Epidermal melanocyte (primary cell): ENCODE measurements at regions not wholly inside any gene's neighbourhood (a gene's known extent, or its start where the extent isn't known, plus 50 kb on each side); places are given as distances from the start of the nearest gene placed in this dataset.

Experiments
- DNase-seq: peaks from one replicate; pipeline ENCODE4 v3.0.0; 2011; ENCODE audit warnings: low spot score; ENCODE audit not compliant: insufficient read length

- DNase-seq = no peak
These were observed 201.5 kb upstream of the MVB12B start for GRCh38 chr9:126125177-126125576.

GRCh38 chr9:126125577-126125976 lies 201.1 kb upstream of the MVB12B start:
- DNase-seq = no peak

GRCh38 chr9:126125992-126126409 lies 200.6 kb upstream of the MVB12B start:
- DNase-seq = no peak

GRCh38 chr9:126126807-126127206 lies 199.8 kb upstream of the MVB12B start:
- no peak for DNase-seq

DNA sequence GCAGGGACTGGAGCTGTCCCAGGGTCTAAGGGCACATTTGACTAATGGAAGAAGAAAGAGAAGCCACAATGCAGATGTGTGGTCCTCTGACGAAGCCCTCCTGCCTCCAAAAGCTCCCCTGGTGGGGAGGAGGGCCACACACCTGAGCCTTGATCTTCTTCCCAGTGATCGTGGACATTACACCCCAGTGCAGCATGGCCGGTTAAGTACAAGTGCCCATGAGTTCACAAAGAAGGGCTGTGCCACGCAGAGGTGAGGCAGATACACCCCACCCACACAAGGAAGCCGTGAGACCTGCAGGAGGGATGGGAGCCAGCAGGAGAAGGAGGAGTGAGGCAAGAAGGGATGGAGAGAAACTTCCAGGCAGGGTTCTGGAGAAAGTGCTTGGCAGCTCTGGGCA lies 199.0 kb upstream of the MVB12B start:
- DNase-seq = no peak

DNA sequence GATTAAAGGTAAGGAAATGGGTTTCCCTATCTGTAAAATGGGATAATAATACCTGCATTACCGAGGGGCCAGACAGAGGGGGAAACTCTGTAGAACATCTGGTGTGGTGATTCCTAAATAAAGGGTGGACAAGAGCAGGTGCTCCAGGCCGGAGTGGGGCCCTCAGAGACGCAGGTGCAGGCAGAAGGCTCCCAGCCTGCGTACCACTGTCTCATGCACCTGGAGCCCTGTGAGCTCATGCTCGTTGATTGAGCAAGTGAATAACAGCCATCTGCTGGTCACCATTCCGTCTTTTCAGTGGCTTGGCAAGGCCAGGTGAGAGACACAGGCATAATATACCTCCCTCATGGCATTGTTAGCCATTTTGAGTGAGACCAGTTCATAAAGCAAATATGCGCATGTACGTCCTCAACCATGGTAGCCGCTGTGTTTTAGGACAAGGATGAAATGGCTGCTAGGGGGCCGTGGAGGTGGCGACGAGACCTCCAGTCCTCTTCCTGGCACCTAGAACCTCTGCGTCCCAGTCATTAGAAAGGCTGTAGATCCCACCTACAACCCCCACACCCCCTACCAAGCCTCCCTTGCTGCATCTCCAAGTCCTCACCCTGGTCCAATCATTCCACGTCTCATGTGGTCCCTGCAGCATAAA lies 198.0 kb upstream of the MVB12B start:
- DNase-seq = no peak

- DNase-seq = no peak
These were observed 195.3 kb upstream of the MVB12B start for GRCh38 chr9:126131066-126132010.

DNA sequence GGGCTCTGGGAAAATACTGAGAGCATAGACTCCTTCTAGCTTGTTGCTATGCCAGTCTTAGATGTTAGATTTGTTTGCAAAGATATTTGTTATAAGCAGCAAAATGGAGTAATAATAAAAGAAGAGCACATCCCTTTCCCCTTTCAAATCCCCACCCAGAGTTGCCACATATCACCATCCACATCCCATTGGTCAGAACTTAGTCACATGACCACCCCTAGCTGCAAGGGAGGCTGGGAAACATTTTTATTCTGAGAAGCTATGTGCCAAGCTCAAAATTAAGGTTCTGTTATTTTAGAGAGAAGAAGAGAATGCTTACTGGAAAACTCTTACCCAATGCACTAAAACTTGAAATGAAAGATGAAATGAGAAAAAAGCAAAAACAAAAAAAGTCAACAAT lies 193.9 kb upstream of the MVB12B start:
- no peak for DNase-seq

- no peak for DNase-seq
These were observed 182.4 kb upstream of the MVB12B start for GRCh38 chr9:126144196-126144595.

DNA sequence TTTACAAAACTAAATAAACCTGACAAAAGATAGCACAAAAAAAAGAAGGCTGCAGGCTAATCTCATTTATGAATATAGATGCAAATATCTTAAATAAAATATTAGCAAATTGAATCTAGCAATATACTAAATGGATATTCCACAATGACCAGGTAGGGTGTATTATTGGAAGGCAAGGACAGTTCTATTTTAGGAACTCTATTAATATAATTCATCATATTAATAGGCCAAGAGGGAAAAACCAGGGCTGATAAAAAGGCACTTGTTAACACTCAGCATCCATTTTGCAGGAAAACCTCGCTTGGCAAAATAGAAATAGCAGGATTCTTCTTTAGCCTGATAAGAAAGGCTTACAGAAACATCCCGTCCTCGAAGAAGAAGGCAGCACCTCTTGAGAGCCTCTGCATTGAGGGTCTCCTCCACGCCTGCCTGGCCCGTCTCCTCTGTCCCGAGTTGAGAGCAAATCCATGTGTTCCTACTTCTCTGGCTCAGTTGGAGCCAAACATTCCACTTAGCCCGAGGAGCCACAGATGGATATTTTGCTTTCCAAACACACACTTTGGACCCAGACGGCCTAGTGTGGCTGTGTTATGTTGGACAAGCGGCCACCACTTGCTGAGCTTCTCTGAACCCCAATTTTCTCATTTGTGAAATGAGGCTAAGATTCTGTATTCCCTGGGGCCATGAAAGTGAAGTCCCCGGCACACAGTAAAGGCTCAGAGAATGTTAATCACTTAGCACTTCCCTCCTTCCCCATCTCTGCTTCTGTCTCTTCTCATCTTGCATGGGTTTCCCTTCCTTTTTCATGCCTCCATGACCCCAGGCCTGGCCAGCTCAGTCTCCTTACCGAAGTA lies 181.8 kb upstream of the MVB12B start:
- no peak for DNase-seq

DNA sequence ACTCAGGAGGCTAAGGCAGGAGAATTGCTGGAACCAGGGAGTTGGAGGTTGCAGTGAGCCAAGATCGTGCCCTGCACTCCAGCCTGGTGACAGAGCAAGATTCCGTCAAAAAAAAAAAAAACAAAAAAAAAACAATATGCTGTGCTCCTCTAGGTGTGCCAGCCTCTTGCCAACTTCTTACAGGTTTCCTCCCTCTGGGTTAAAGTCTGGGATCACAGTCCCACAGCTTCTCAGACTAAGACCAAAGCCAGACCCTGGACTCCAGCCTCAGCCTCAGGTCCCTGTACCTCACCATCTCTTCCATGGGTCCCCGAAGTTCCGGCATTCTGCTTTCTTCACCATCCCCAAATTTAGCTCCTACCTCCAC lies 180.8 kb upstream of the MVB12B start:
- DNase-seq = no peak

DNA sequence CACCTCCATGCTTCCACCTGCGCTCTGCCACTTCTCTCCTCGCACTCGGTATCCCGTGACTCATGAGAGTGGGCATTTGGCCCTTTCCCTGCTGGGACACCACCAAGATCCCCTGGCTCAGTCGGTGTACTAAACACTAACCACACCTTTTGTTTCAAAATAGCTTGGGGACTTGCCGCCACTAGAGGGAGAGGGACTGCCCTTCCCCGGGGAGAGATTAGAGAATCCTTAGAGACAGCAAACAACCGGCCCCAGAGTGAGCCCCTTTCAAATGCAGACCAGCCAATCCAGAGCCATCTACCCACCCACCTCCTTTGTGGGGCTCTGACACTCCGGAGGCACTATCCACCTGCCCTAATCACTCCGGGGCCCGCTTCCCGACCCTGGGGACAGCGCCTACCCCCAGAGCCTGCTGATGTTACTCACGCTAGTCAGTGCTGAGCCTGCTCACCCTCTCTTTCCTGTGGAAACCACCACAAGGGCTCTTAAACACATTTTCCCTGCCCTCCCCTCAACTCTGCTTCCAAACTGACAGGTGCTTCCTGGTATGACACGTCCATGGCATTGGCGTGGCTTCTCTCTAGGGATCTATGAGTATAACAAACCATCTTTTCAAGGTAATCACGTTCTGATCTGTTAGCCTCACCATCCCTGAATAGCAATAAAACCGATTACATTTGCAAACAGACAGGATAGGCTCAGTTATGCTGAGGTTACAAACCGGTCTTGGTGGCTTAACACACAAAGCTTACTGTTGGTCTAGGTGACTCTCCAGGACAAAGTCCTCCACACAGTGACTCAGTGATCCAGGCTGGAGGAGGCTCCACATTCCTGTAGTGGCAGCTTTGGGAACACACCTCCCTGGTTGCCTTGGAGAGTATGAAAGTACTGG lies 180.1 kb upstream of the MVB12B start:
- DNase-seq = no peak

GRCh38 chr9:126147186-126147935 lies 179.3 kb upstream of the MVB12B start:
- no peak for DNase-seq

DNA sequence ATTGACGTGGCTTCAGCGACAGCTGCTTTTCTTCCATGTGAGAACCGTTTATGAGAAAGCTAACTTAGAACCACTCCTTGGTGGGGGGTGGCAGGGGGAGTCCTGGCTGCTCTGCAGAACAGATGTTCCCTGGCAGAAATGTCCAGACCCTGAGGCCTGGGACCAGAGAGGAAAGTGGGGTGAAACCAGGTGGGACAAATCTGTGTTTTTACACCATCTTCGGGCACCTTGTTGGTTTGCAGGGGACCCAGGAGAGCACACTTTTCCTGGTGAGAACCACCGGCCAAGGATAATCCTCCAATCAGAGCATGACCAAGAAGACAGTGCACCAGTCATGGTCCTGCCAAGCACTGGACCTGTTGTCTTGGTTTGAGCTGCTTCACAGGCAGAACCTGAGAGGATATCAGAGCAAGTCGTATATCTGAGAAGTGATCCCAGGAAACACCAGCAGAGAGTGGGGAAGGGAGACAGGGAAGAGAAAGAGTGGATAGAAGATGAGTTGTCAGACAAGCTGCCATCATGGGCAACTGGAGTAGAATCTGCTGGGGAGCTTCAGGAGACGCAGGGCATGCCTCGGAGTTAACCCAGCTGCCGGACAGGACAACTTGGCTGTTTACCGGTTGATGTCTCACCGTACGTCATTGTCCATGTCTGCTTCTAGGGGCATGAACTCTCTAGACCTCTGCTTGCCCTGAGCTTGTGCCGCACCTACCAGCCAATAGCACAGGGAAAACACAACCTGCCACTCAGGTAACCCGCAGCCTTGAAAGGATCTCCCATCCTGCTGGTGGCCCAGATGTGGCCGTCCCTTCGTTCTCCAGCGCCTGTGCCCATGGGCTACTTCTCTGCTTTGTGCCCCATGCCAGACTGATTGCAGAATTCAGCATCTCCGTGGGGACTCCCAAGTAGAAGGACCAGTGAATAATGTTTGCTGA lies 178.4 kb upstream of the MVB12B start:
- no peak for DNase-seq

- DNase-seq = no peak
These were observed 177.6 kb upstream of the MVB12B start for GRCh38 chr9:126148994-126149393.

DNA sequence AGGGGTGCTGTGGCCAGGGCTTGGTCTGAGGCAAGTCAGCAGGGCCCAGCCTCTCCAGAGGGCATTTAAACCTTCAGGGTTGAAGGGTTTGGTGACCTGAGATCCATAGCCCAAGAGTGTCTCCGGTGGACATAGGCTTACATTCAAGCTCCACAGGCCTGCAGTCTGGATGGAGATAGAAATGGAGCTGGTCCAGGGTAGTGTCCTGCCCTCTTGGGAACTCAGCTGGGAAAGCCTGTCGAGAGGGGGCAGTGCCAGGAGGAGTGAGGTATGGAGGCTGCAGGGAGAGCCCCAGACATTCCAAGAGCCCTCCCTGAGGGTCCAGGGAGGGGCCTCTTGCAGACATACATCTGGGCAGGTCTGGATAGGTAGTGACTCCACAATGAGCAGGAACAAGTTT lies 177.0 kb upstream of the MVB12B start:
- DNase-seq = no peak

DNA sequence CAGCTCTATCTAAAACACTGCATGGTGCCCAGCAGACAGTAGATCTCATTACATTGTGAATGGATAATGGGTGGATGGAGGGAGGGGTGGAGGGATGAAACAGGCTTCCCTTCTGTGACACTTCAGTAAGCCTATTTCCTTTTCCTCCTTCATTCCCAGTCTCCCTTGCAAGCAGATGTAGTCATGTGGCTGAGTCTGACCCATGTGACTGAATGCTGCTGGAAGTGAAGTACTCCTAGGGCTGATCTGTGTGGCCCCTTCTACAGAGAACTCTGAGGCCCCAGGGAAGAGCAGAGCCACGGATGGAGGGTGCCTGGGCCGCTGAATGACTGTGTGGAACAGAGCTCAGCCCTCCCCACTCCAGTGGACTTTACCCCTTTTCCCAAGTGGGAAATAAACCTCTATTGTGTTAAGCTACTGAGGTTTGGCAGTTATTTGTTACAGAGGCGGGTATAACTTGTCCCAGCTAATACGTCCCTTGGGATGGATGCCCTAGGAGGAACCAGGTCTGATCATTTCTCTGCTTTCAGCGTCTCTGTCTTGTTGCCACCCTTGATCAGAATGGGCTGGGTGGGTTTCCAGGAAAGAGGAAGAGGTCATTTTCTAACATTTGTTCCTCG lies 176.1 kb upstream of the MVB12B start:
- no peak for DNase-seq

GRCh38 chr9:126151031-126151685 lies 175.5 kb upstream of the MVB12B start:
- DNase-seq = no peak
